ENCODE measurements at regions not wholly inside any gene's neighbourhood (a gene's known extent, or its start where the extent isn't known, plus 50 kb on each side); places are given as distances from the start of the nearest gene placed in this dataset.

- no peak for DNase-seq
Observed at GRCh38 chr10:2688958-2689357, 378.4 kb upstream of the PFKP start.

- no peak for DNase-seq
Observed at GRCh38 chr10:2686691-2687090, 380.7 kb upstream of the PFKP start.

GRCh38 chr10:2682491-2682890 is 384.9 kb upstream of the PFKP start:
- no peak for DNase-seq

- DNase-seq, result no peak
Observed at GRCh38 chr10:2681891-2682290, 385.5 kb upstream of the PFKP start.

GRCh38 chr10:2680821-2681220 is 386.5 kb upstream of the PFKP start:
- no peak for DNase-seq

- DNase-seq, result no peak
Observed at GRCh38 chr10:2679646-2680045, 387.7 kb upstream of the PFKP start.

GRCh38 chr10:2676455-2676854 is 390.9 kb upstream of the PFKP start:
- DNase-seq, result no peak

- no peak for DNase-seq
Observed at GRCh38 chr10:2674451-2674850, 392.9 kb upstream of the PFKP start.

DNA sequence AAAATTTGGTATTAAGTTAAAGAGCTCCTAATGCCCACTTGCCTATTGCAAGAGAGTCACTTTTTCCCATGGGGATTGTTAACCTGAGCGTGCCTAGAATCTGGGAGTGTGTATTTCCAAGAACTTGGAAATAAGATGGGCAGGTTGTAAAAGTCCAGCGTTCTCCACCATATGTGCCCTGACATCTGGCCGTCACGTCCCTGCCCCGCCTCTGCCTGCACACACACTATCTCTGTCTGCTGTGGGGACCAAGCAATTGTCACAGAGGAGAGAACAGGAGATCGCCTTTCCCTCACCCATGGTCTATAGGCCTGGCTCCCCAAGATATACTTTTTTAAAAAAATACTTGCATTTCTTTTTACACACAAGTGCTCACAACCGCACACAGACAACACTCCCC is 396.5 kb upstream of the PFKP start:
- no peak for DNase-seq

GRCh38 chr10:2665772-2666171 is 401.6 kb upstream of the PFKP start:
- DNase-seq, result no peak

DNA sequence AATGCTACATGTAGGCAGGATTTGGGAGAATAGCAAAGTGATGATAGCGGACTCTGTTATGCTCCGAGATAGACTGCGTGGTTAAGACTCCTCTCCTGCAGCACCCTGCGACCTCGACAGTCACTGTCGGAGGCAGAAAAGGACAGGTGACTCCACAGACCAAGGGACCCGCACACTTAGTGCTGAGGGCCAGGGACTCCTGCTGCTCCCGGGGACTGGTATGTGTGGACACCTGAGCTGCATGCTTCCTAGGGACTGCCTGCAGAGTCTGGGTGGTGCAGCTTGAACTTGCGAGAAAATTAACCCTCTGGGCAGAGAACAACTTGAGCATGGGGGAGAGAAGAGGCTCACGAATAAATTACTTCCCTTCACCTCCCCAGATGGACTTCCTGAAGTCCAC is 407.1 kb upstream of the PFKP start:
- DNase-seq, result no peak

DNA sequence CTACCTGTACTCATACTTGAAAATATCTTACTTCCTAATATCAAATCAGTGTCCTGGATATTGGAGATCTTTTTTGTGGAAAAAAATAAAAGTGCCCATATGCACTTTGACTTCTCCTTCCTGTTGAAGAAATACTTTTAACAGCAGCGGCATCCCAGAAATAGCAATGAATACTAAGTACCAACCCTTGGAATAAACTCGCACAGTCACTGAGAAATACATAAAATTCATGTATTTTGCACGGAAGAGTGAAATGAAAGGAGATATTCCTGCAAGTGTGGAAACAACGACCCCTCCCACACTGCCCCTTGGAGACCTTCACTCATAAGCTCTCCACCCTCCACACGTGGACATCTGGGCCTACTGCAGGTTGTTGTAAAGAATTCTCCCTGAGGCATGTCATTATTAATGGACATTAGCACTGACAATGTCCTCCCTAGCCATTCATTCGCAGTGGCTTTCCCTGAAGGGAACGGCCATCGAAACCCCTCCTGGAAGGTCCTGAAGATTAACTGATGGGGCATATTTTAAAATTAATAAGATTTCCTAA is 407.6 kb upstream of the PFKP start:
- DNase-seq, result no peak

- DNase-seq, result no peak
Observed at GRCh38 chr10:2658780-2659179, 408.6 kb upstream of the PFKP start.

DNA sequence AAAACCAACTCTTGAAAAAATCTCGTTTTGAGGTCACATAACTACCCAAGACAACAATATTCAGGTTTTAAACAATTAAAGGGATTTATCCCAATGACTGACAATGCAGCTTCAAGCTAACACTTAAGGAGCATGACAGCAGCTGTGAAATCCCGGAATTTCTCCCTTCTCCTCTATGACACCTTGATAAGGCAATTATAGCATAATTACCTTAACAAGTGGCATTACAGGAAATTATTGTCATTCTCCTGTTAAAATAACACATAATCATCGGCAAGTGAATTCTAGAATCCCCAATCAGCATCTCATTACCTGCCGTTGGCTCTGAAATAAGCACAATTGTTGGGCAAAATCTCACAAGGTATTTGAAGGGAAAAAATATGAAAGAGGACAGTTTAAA is 417.0 kb upstream of the PFKP start:
- no peak for DNase-seq

DNA sequence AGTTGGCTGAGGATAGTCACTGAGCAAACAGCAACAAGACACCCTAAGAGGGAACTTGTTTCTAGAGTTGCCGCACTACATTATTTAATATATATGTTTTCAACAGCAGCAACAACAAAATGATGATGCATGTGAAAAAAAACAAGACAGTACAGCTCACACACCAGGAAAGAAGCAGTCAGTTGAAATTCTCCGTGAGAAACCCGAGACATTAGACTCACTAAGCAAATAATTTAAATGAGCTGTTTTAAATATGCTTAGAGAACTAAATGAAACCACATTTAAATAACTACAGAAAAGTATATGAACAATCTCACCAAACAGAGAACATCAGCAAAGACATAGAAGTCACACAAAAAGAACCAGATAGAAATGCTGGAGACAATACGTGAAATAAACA is 426.3 kb upstream of the PFKP start:
- DNase-seq, result no peak

GRCh38 chr10:2633630-2634029 is 433.7 kb upstream of the PFKP start:
- DNase-seq, result no peak

DNA sequence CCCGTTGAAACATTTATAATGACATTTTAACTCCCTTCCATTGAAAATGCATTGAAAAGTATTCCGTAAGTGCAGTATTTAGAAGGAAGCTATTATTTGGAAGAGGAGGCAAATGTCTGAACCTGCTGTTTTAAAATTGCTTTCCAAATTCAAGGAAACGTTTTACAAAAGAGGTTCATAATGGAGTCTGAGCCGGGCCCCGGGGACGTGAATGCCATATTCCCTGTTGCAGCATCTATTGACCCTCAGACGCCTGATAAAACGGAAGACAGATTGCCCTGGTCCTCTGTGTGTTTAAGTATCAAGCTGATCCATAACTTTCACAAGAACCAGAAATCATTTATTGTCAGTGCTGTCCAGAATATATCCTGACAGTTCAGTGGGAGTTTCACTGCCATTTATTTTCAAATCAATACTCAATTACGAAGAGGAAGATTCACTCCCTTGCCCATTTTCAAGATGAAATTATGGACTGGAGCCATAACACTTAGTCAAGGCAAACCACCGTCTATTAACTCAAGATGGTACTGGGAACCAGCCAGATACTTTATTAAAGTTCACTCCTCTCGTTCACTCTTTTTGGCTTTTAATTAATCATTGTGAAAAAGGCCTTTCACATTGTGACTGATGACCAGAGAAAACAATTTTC is 435.7 kb upstream of the PFKP start:
- no peak for DNase-seq

- no peak for DNase-seq
Observed at GRCh38 chr10:2628705-2629104, 438.6 kb upstream of the PFKP start.

DNA sequence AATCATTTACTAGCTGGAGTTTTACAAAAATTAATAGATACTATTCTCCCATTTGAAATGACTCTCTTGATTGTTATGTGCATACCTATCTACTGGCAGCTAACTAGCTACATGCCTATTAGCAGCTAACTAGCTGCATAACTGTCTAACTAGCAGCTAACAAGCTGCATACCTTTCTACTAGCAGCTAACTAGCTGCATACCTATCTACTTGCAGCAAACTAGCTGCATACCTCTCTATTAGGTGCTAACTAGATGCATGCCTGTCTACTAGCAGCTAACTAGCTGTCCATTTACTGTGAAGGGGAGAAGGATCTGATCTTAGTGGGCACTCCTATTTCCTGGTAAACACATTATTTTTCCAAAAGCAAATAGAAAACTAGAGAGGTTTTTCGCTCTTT is 439.4 kb upstream of the PFKP start:
- no peak for DNase-seq

DNA sequence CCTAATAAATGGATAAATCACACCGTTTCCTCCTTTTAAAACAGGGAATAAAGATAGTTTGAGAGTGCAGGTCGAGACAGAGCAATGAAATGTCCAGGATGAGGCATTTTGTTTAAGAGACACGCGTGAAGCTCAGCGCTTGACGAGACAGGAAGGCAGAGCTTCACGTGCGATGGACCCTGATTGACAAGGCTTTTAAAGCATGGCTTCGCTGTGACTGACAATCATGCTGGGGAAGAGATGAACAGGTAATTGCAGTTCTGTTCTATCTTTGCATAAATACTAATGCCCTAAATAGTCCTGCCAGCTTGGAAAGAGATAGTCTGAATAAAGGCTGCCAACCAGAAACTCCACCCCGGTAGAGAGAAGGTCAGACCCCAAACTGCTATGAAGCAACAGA is 442.3 kb upstream of the PFKP start:
- no peak for DNase-seq

DNA sequence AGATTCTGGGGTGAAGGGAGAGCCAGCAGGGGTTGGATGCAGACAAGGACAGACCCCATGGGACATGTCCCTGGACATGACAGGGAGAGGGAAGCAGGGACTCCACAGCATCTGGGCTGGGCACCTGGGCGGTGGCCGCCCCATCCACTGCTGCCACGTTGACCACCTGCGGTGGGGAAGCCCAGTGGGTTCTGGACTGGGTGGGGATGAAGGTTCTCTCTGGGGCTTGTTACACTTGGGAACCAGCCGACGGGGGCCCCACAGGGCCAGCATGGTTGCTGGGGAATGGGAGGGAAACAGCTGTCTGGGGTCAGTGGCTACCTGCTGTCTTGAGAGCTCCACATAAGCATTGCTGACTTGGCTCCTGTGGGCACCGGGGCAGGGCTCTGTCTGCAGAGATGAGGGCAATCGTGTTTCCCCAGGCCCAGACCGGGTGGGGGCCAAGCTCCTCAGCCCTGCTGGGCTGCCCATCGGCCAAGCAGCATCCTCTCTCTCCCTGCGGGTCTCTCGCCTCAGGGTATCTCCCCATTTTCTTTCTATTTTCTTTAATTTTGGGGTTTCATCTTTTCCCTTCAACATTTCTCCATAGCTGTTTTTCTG is 443.6 kb upstream of the PFKP start:
- DNase-seq, result no peak

GRCh38 chr10:2620827-2621521 is 446.4 kb upstream of the PFKP start:
- no peak for DNase-seq

GRCh38 chr10:2619916-2620315 is 447.4 kb upstream of the PFKP start:
- no peak for DNase-seq

DNA sequence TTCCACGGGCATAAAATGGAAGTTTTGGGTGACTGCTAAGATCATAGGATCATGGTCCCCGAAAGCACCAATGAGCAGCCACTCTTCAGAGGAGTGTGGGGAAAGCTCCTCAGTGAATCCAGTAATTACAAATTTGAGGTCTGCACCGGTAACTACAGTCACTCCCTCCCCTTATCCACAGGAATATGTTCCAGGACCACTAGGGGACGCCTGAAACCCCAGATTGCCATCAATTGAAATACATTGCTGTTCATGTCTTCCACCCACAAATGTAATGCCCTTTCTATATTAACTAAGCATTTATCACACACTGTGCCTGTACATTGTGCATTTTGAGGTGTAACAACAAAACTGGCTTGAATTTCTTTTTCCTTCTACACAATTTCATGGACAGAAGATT is 447.9 kb upstream of the PFKP start:
- peak; percentile 8 for DNase-seq
